ENCODE measurements at regions not wholly inside any gene's neighbourhood (a gene's known extent, or its start where the extent isn't known, plus 50 kb on each side); places are given as distances from the start of the nearest gene placed in this dataset.

DNA sequence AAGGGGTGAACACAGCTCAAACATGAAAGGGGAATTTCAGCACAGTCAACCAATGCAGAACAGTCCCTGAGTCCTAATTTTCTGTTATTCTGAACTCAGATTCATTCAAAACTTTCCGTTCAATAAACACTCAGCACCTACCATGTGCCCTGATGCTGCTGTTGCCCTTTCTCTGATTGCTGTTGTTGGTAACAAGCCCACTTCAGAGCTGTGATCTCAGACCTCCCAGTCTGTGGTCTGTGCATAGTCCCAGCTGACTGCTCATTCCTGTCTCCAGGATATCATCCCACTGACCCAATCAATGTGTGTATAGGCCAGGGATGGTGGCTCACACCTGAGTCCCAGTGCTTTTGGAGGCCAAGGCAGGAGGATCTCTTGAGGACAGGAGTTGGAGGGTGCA, 82.7 kb upstream of the SLC35G4 start:
- TF ChIP-seq EZH2 (IDR thresholded peaks at IDR 0.05; ENCODE audit: borderline replicate concordance) (no peak), EZH2phosphoT487 (IDR thresholded peaks at IDR 0.05; ENCODE audit: low read depth, severe bottlenecking, unreplicated experiment) (no peak)
- TF ChIP-seq, protein P1, sequence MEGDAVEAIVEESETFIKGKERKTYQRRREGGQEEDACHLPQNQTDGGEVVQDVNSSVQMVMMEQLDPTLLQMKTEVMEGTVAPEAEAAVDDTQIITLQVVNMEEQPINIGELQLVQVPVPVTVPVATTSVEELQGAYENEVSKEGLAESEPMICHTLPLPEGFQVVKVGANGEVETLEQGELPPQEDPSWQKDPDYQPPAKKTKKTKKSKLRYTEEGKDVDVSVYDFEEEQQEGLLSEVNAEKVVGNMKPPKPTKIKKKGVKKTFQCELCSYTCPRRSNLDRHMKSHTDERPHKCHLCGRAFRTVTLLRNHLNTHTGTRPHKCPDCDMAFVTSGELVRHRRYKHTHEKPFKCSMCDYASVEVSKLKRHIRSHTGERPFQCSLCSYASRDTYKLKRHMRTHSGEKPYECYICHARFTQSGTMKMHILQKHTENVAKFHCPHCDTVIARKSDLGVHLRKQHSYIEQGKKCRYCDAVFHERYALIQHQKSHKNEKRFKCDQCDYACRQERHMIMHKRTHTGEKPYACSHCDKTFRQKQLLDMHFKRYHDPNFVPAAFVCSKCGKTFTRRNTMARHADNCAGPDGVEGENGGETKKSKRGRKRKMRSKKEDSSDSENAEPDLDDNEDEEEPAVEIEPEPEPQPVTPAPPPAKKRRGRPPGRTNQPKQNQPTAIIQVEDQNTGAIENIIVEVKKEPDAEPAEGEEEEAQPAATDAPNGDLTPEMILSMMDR (IDR thresholded peaks at IDR 0.05; ENCODE audit: poor library complexity), result no peak

Data from hepatocyte (in vitro differentiated cells).